HEK293T (cell line): ENCODE measurements at regions not wholly inside any gene's neighbourhood (a gene's known extent, or its start where the extent isn't known, plus 50 kb on each side); places are given as distances from the start of the nearest gene placed in this dataset.

ENCODE experiments used
- CTCF ChIA-PET: fragments of 350-600 bp; formaldehyde crosslinking; extraction: SDS; loops from one replicate; lab custom pipeline; 2021; ENCODE audit warnings: antibody characterized with exemption, inconsistent platforms; lab: Yijun Ruan, JAX
- POLR2A ChIA-PET: fragments of 350-600 bp; formaldehyde crosslinking; extraction: SDS; loops from one replicate; lab custom pipeline; 2020; ENCODE audit warnings: antibody characterized with exemption, inconsistent platforms; lab: Yijun Ruan, JAX
- DNase-seq: peaks from one replicate; pipeline ENCODE4 v3.0.0; 2012; ENCODE audit warnings: mixed read lengths; ENCODE audit errors: extremely low spot score
- ARNT ChIP-seq: fragments of 450-650 bp; IDR thresholded peaks from 2 replicates; pipeline ENCODE4 v1.6.1; 2017; ENCODE audit warnings: mild to moderate bottlenecking
- BHLHE40 ChIP-seq: fragments of 450-650 bp; IDR thresholded peaks from 2 replicates; pipeline ENCODE4 v1.6.1; 2016; ENCODE audit warnings: mild to moderate bottlenecking, moderate library complexity, borderline replicate concordance
- CTBP1 ChIP-seq: fragments of 450-650 bp; IDR thresholded peaks from 2 replicates; pipeline ENCODE4 v1.6.1; 2016; ENCODE audit warnings: borderline replicate concordance
- ELF4 ChIP-seq: fragments of 450-650 bp; IDR thresholded peaks from 2 replicates; pipeline ENCODE4 v1.6.1; 2017; ENCODE audit warnings: antibody characterized with exemption
- FOXA1 ChIP-seq: fragments of 450-650 bp; IDR thresholded peaks from 2 replicates; pipeline ENCODE4 v1.6.1; 2016; ENCODE audit warnings: mild to moderate bottlenecking
- FOXK2 ChIP-seq: fragments of 450-650 bp; IDR thresholded peaks from 2 replicates; pipeline ENCODE4 v1.6.1; 2016; ENCODE audit warnings: mild to moderate bottlenecking
- FOXM1 ChIP-seq: fragments of 450-650 bp; IDR thresholded peaks from 2 replicates; pipeline ENCODE4 v1.6.1; 2017; ENCODE audit warnings: mild to moderate bottlenecking, borderline replicate concordance
- HDGF ChIP-seq: fragments of 450-650 bp; IDR thresholded peaks from 2 replicates; pipeline ENCODE4 v1.6.1; 2017; ENCODE audit warnings: antibody characterized with exemption, borderline replicate concordance
- L3MBTL2 ChIP-seq: fragments of 450-650 bp; conservative IDR thresholded peaks from 2 replicates; pipeline ENCODE4 v1.6.1; 2016; ENCODE audit warnings: mild to moderate bottlenecking
- LEF1 ChIP-seq: fragments of 450-650 bp; IDR thresholded peaks from 2 replicates; pipeline ENCODE4 v1.6.1; 2017; ENCODE audit warnings: mild to moderate bottlenecking, borderline replicate concordance
- NFRKB ChIP-seq: fragments of 450-650 bp; IDR thresholded peaks from 2 replicates; pipeline ENCODE4 v1.6.1; 2016; ENCODE audit warnings: mild to moderate bottlenecking, moderate library complexity
- PKNOX1 ChIP-seq: fragments of 450-650 bp; IDR thresholded peaks from 2 replicates; pipeline ENCODE4 v1.6.1; 2016
- SP1 ChIP-seq: fragments of 450-650 bp; IDR thresholded peaks from 2 replicates; pipeline ENCODE4 v1.6.1; 2017
- SUZ12 ChIP-seq: fragments of 450-650 bp; IDR thresholded peaks from 2 replicates; pipeline ENCODE4 v1.6.1; 2016; ENCODE audit warnings: mild to moderate bottlenecking
- TARDBP ChIP-seq: fragments of 450-650 bp; IDR thresholded peaks from 2 replicates; pipeline ENCODE4 v1.6.1; 2016
- ZNF384 ChIP-seq: fragments of 450-650 bp; IDR thresholded peaks from 2 replicates; pipeline ENCODE4 v1.6.1; 2016

- ChIA-PET POLR2A (no interaction called here), CTCF (interaction anchor here (0.6 kb wide), 1 partner anchor 214 kb away, joined by 4 read pairs; no protein-coding TSS in a partner anchor)
- no peak for DNase-seq
- TF ChIP-seq FOXM1 (no peak), FOXA1 (no peak), CTBP1 (no peak), NFRKB (no peak), TARDBP (no peak), FOXK2 (no peak), HDGF (no peak), SUZ12 (no peak), ELF4 (no peak), ZNF384 (no peak), SP1 (no peak), PKNOX1 (no peak), BHLHE40 (no peak), ARNT (no peak), LEF1 (no peak), L3MBTL2 (no peak)
These were observed 603.1 kb upstream of the HS6ST1 start for GRCh38 chr2:128921751-128922150.

- ChIA-PET POLR2A (no interaction called here), CTCF (interaction anchor here (0.6 kb wide), 1 partner anchor 214 kb away, joined by 4 read pairs; no protein-coding TSS in a partner anchor)
- TF ChIP-seq SP1 (no peak), HDGF (no peak), FOXM1 (no peak), PKNOX1 (no peak), ELF4 (no peak), BHLHE40 (no peak)
- no peak for DNase-seq
These were observed 603.5 kb upstream of the HS6ST1 start for GRCh38 chr2:128922154-128922553.

GRCh38 chr2:128925631-128926030, 607.0 kb upstream of the HS6ST1 start:
- CTCF ChIA-PET, result no interaction called here
- no peak for DNase-seq
- POLR2A ChIA-PET, result no interaction called here
- no peak for TF ChIP-seq NFRKB
- no peak for TF ChIP-seq CTBP1
- no peak for TF ChIP-seq PKNOX1
- TF ChIP-seq FOXK2, result no peak
- no peak for TF ChIP-seq SP1
- no peak for TF ChIP-seq ZNF384
- TF ChIP-seq LEF1, result no peak
- TF ChIP-seq ELF4, result no peak
- no peak for TF ChIP-seq BHLHE40
- TF ChIP-seq HDGF, result no peak
- TF ChIP-seq TARDBP, result no peak
- no peak for TF ChIP-seq L3MBTL2

- ChIA-PET POLR2A (no interaction called here), CTCF (no interaction called here)
- DNase-seq, result no peak
- TF ChIP-seq NFRKB (no peak), ELF4 (no peak), PKNOX1 (no peak), ZNF384 (no peak), TARDBP (no peak), HDGF (no peak), FOXK2 (no peak), LEF1 (no peak), L3MBTL2 (no peak), FOXA1 (no peak), ARNT (no peak), BHLHE40 (no peak), SUZ12 (no peak)
These were observed 611.4 kb upstream of the HS6ST1 start for GRCh38 chr2:128930101-128930500.

GRCh38 chr2:128940378-128940777, 621.7 kb upstream of the HS6ST1 start:
- ChIA-PET CTCF (no interaction called here), POLR2A (no interaction called here)
- no peak for DNase-seq
- TF ChIP-seq FOXK2 (no peak), LEF1 (no peak), BHLHE40 (no peak), HDGF (no peak), ELF4 (no peak), NFRKB (no peak), CTBP1 (no peak), FOXA1 (no peak), TARDBP (no peak), ARNT (no peak), PKNOX1 (no peak), FOXM1 (no peak), SUZ12 (no peak), L3MBTL2 (no peak), ZNF384 (no peak), SP1 (no peak)
